Endodermal cell (in vitro differentiated cells): ENCODE measurements at regions not wholly inside any gene's neighbourhood (a gene's known extent, or its start where the extent isn't known, plus 50 kb on each side); places are given as distances from the start of the nearest gene placed in this dataset.

ENCODE experiments used
- DNase-seq: peaks from one replicate; pipeline ENCODE4 v3.0.0-alpha.2; 2017
- H3K27ac ChIP-seq: 2 replicates; pipeline ENCODE4 v1.5.1; 2013; ENCODE audit warnings: mild to moderate bottlenecking, low read depth, low read length, moderate library complexity
- H3K27me3 ChIP-seq: 2 replicates; pipeline ENCODE4 v1.6.1; 2013; ENCODE audit warnings: mild to moderate bottlenecking, low read length, moderate library complexity; ENCODE audit not compliant: insufficient read depth, control insufficient read depth, poor library complexity, severe bottlenecking
- H3K36me3 ChIP-seq: 2 replicates; pipeline ENCODE4 v1.7.0; 2013; ENCODE audit warnings: mild to moderate bottlenecking, low read length, moderate library complexity; ENCODE audit not compliant: control insufficient read depth, insufficient read depth
- H3K4me1 ChIP-seq: one replicate; pipeline ENCODE4 v1.7.0; 2013; ENCODE audit warnings: low read length; ENCODE audit not compliant: control insufficient read depth, insufficient read depth
- H3K4me3 ChIP-seq: 2 replicates; pipeline ENCODE4 v1.5.1; 2013; ENCODE audit warnings: mild to moderate bottlenecking, low read length, moderate library complexity
- H3K9ac ChIP-seq: 2 replicates; pipeline ENCODE4 v1.6.1; 2013; ENCODE audit warnings: mild to moderate bottlenecking, low read length, moderate library complexity; ENCODE audit not compliant: poor library complexity, severe bottlenecking; ENCODE audit errors: extremely low read depth
- H3K9me3 ChIP-seq: 2 replicates; pipeline ENCODE4 v1.6.1; 2013; ENCODE audit warnings: mild to moderate bottlenecking, low read length, moderate library complexity; ENCODE audit not compliant: control insufficient read depth
- H3K27ac Mint-ChIP-seq: 2 replicates; pipeline ENCODE4 v1.8.0; 2020; ENCODE audit warnings: mixed read lengths
- H3K27me3 Mint-ChIP-seq: 2 replicates; pipeline ENCODE4 v1.8.0; 2021; ENCODE audit warnings: mild to moderate bottlenecking, mixed read lengths; ENCODE audit not compliant: insufficient read depth
- H3K36me3 Mint-ChIP-seq: 2 replicates; pipeline ENCODE4 v1.8.0; 2020; ENCODE audit warnings: low read depth, mixed read lengths
- H3K4me1 Mint-ChIP-seq: 2 replicates; pipeline ENCODE4 v1.8.0; 2020; ENCODE audit warnings: mixed read lengths
- H3K4me3 Mint-ChIP-seq: 2 replicates; pipeline ENCODE4 v1.8.0; 2020; ENCODE audit warnings: mild to moderate bottlenecking, moderate library complexity, mixed read lengths
- H3K9me3 Mint-ChIP-seq: 2 replicates; pipeline ENCODE4 v1.8.0; 2020; ENCODE audit warnings: mild to moderate bottlenecking, mixed read lengths
- CTCF ChIP-seq: fragments of 200-600 bp; sonication (generic); conservative IDR thresholded peaks from 2 replicates; pipeline ENCODE4 v1.5.0; 2021; ENCODE audit warnings: antibody characterized with exemption, mild to moderate bottlenecking
- WGBS, 2 experiments: methylation state at CpG; one replicate each; pipeline versions ENCODE4 v1.1.5 to v1.1.7; 2013; ENCODE audit warnings: missing lambda C conversion rate in 2 of 2, mixed read lengths in 1 of 2; ENCODE audit not compliant: insufficient coverage in 1 of 2, insufficient read length in 1 of 2; 5-methylcytosine and 5-hydroxymethylcytosine counted together

- Histone ChIP-seq H3K27me3 (no peaks in the 10 kb centered on the region), H3K9me3 (no peaks in the 10 kb centered on the region), H3K4me3 (no peak overlapping the region), H3K9ac (no peak overlapping the region), H3K27ac (no peak overlapping the region), H3K36me3 (no peaks in the 10 kb centered on the region), H3K4me1 (peaks cover 4% of the 10 kb centered on the region)
- no peaks in the 10 kb centered on the region for H3K9me3 Mint-ChIP-seq
- H3K4me3 Mint-ChIP-seq = no peak overlapping the region
- TF ChIP-seq CTCF = no peak
- no peak overlapping the region for H3K27ac Mint-ChIP-seq
- no peaks in the 10 kb centered on the region for H3K36me3 Mint-ChIP-seq
- no peaks in the 10 kb centered on the region for H3K27me3 Mint-ChIP-seq
- no peak for DNase-seq
- H3K4me1 Mint-ChIP-seq = peaks cover 8% of the 10 kb centered on the region
These were observed 225.2 kb upstream of the PGRMC2 start for GRCh38 chr4:128512767-128513322.

GRCh38 chr4:128512161-128512560 lies 224.5 kb upstream of the PGRMC2 start:
- no peak overlapping the region for H3K4me3 Mint-ChIP-seq
- WGBS, 2 experiments = 97 to 98% methylated on average over 5 of the region's 5 CpGs

GRCh38 chr4:128510850-128511249 lies 223.2 kb upstream of the PGRMC2 start:
- Mint-ChIP-seq H3K27me3 (no peaks in the 10 kb centered on the region), H3K4me3 (no peak overlapping the region), H3K36me3 (no peaks in the 10 kb centered on the region), H3K27ac (no peak overlapping the region), H3K9me3 (peaks cover 6% of the 10 kb centered on the region), H3K4me1 (no peaks in the 10 kb centered on the region)
- 55 to 68% methylated on average over 1 to 2 of the region's 2 CpGs for WGBS, 2 experiments
- peaks cover 2% of the 10 kb centered on the region for H3K9me3 ChIP-seq
- no peak overlapping the region for H3K27ac ChIP-seq
- no peak overlapping the region for H3K9ac ChIP-seq
- no peak overlapping the region for H3K4me3 ChIP-seq
- H3K36me3 ChIP-seq = no peaks in the 10 kb centered on the region
- H3K27me3 ChIP-seq = no peaks in the 10 kb centered on the region
- DNase-seq = no peak
- no peak for TF ChIP-seq CTCF
- H3K4me1 ChIP-seq = no peaks in the 10 kb centered on the region

More at GRCh38 chr4:128512161-128512560, 224.5 kb upstream of the PGRMC2 start:
- Mint-ChIP-seq H3K27me3 (no peaks in the 10 kb centered on the region), H3K4me1 (peaks cover 2% of the 10 kb centered on the region), H3K27ac (no peak overlapping the region), H3K36me3 (no peaks in the 10 kb centered on the region), H3K9me3 (no peaks in the 10 kb centered on the region)
- no peak for DNase-seq
- no peak for TF ChIP-seq CTCF
- Histone ChIP-seq H3K4me1 (no peaks in the 10 kb centered on the region), H3K9me3 (no peaks in the 10 kb centered on the region), H3K4me3 (no peak overlapping the region), H3K27ac (no peak overlapping the region), H3K27me3 (no peaks in the 10 kb centered on the region), H3K9ac (no peak overlapping the region), H3K36me3 (no peaks in the 10 kb centered on the region)
